DOHH2 (cell line): ENCODE measurements at regions not wholly inside any gene's neighbourhood (a gene's known extent, or its start where the extent isn't known, plus 50 kb on each side); places are given as distances from the start of the nearest gene placed in this dataset.
"Not testable (repeated sequence)": the region's sequence is repeated elsewhere in the genome, so short reads cannot be mapped to it uniquely, and the experiment has no call there.

Source experiments
- H3F3A ChIP-seq: fragments of 200-600 bp; sonication (generic), shearing (Covaris generic); 2 replicates; pipeline ENCODE4 v1.6.0; 2016; ENCODE audit warnings: antibody characterized with exemption, mild to moderate bottlenecking; ENCODE audit not compliant: control insufficient read depth, insufficient read depth
- H3K27ac ChIP-seq: fragments of 200-600 bp; sonication (generic); 2 replicates; pipeline ENCODE4 v1.5.1; 2014; ENCODE audit warnings: low read depth, mild to moderate bottlenecking, low read length, moderate library complexity
- H3K27me3 ChIP-seq: fragments of 200-600 bp; sonication (generic); 2 replicates; pipeline ENCODE4 v1.6.1; 2014; ENCODE audit warnings: mild to moderate bottlenecking, low read length, mixed read lengths; ENCODE audit not compliant: control insufficient read depth
- H3K36me3 ChIP-seq: fragments of 200-600 bp; sonication (generic); 2 replicates; pipeline ENCODE4 v1.6.1; 2014; ENCODE audit warnings: mild to moderate bottlenecking, low read length, moderate library complexity, mixed read lengths; ENCODE audit not compliant: control insufficient read depth
- H3K4me1 ChIP-seq: fragments of 200-600 bp; sonication (generic); 2 replicates; pipeline ENCODE4 v1.6.1; 2014; ENCODE audit warnings: mild to moderate bottlenecking, low read length, mixed read lengths; ENCODE audit not compliant: control insufficient read depth
- H3K4me2 ChIP-seq: fragments of 200-600 bp; sonication (generic); 2 replicates; pipeline ENCODE4 v1.6.0; 2014; ENCODE audit warnings: mild to moderate bottlenecking, low read length, moderate library complexity
- H3K4me3 ChIP-seq: fragments of 200-600 bp; sonication (generic); 2 replicates; pipeline ENCODE4 v1.5.1; 2014; ENCODE audit warnings: mild to moderate bottlenecking, low read length, mixed read lengths
- H3K79me2 ChIP-seq: fragments of 200-600 bp; sonication (generic); 2 replicates; pipeline ENCODE4 v1.6.1; 2014; ENCODE audit warnings: mild to moderate bottlenecking, low read length, mixed read lengths; ENCODE audit not compliant: control insufficient read depth
- H3K9me2 ChIP-seq: fragments of 200-600 bp; sonication (generic); replicated peaks from 2 replicates; pipeline ENCODE4 v1.6.1; 2014; ENCODE audit warnings: mild to moderate bottlenecking, low read length, mixed read lengths; ENCODE audit not compliant: control insufficient read depth
- H3K9me3 ChIP-seq: fragments of 200-600 bp; sonication (generic); 2 replicates; pipeline ENCODE4 v1.6.1; 2014; ENCODE audit warnings: antibody characterized with exemption, low read length, mixed read lengths; ENCODE audit not compliant: control insufficient read depth, insufficient read depth
- H4K20me1 ChIP-seq: fragments of 200-600 bp; sonication (generic); 2 replicates; pipeline ENCODE4 v1.6.0; 2014; ENCODE audit warnings: low read depth, mild to moderate bottlenecking, antibody characterized with exemption, low read length, moderate library complexity; ENCODE audit not compliant: control insufficient read depth, insufficient read depth
- EZH2phosphoT487 ChIP-seq: fragments of 200-600 bp; sonication (generic); IDR thresholded peaks from 2 replicates; pipeline ENCODE4 v1.6.1; 2017; ENCODE audit warnings: borderline replicate concordance, mild to moderate bottlenecking, antibody characterized with exemption, low read length, moderate library complexity, mixed read lengths
- TF ChIP-seq, protein P1 (sequence below): fragments of 200-600 bp; sonication (generic); IDR thresholded peaks from one replicate; pipeline ENCODE4 v1.5.1; 2014; ENCODE audit warnings: antibody characterized with exemption, mild to moderate bottlenecking, low read depth, low read length; ENCODE audit not compliant: poor library complexity, severe bottlenecking

DNA sequence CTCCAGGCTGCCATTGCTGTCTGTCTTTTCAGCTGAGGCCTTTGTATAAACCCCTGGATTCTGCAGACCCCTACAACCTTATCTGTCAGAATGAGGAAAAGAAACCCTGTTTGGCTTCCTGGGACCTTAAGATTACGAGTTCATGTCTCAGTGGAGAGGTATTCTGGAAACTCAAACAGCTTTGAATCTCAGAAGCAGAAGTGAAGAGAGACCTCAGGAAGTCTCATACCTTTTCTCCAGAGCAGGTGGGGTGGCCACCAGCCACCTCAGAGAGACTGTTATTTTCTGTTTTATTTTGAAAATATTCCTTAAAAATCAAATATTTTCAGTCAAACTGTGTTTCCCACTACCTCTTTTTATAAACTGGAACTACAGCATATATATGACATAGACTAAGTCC is 457.5 kb downstream of the TMEM232 start:
- H3K9me2 ChIP-seq = no peaks in the 10 kb centered on the region
- no peaks in the 10 kb centered on the region for H3K4me1 ChIP-seq
- H3K4me3 ChIP-seq = no peak overlapping the region
- no peaks in the 10 kb centered on the region for H3K79me2 ChIP-seq
- no peak overlapping the region for H3K4me2 ChIP-seq
- H3F3A ChIP-seq = no peaks in the 10 kb centered on the region
- no peak overlapping the region for H3K27ac ChIP-seq
- H3K9me3 ChIP-seq = no peaks in the 10 kb centered on the region
- no peak for TF ChIP-seq EZH2phosphoT487
- TF ChIP-seq, protein P1, sequence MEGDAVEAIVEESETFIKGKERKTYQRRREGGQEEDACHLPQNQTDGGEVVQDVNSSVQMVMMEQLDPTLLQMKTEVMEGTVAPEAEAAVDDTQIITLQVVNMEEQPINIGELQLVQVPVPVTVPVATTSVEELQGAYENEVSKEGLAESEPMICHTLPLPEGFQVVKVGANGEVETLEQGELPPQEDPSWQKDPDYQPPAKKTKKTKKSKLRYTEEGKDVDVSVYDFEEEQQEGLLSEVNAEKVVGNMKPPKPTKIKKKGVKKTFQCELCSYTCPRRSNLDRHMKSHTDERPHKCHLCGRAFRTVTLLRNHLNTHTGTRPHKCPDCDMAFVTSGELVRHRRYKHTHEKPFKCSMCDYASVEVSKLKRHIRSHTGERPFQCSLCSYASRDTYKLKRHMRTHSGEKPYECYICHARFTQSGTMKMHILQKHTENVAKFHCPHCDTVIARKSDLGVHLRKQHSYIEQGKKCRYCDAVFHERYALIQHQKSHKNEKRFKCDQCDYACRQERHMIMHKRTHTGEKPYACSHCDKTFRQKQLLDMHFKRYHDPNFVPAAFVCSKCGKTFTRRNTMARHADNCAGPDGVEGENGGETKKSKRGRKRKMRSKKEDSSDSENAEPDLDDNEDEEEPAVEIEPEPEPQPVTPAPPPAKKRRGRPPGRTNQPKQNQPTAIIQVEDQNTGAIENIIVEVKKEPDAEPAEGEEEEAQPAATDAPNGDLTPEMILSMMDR = no peak
- no peaks in the 10 kb centered on the region for H3K27me3 ChIP-seq
- no peaks in the 10 kb centered on the region for H3K36me3 ChIP-seq
- no peaks in the 10 kb centered on the region for H4K20me1 ChIP-seq

DNA sequence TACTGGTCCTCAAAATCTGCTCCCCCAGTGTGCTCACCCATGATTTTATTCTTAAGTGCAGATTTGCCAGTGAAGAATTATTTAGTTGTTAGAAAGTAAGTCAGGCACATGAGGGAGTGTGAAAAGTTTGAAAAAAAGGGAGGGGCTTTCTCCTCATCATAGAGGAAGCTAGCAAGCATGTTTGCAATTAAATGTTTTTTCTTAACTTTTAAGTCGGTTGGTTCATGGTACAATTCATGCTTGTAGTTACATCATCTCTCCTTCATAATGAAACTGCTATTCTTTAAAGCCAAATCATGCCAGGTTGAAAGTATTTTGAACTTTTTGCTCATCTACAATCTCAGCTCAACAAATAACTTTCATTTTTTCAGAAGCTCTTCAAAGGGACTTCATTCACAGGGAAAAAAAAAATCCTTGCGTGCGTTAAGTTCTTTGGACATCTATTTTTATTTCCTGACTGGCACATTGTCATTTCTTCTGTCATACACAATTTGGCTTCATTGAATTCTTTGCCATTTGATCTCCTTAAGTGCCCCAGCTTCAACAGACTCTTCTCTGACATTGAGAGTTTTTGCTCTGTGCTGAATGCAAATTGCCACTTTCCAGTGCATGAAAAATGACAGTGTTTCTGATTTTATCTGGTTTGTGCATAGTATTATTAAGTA is 456.9 kb downstream of the TMEM232 start:
- Histone ChIP-seq H3K27me3 (no peaks in the 10 kb centered on the region), H3K9me2 (no peaks in the 10 kb centered on the region), H4K20me1 (no peaks in the 10 kb centered on the region), H3K36me3 (no peaks in the 10 kb centered on the region), H3K4me1 (no peaks in the 10 kb centered on the region), H3K79me2 (no peaks in the 10 kb centered on the region), H3K27ac (no peak overlapping the region), H3K4me2 (no peak overlapping the region), H3F3A (no peaks in the 10 kb centered on the region), H3K9me3 (no peaks in the 10 kb centered on the region), H3K4me3 (no peak overlapping the region)
- TF ChIP-seq, protein P1 = no peak
- no peak for TF ChIP-seq EZH2phosphoT487

DNA sequence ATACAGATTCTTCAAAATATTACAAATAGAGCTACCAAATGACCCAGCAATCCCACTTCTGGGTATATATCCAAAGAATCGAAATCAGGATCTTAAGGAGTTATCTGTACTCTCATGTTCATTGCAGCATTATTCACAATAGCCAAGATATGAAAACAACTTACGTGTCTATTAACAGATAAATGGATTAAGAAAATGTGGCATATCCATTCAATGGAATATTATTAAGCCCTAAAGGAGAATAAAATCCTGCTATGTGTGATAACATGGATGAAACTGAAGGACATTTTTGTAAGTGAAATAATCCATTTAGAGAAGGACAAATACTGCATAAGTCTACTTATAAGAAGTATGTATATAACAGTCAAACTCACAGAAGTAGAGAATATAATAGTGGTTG is 450.6 kb downstream of the TMEM232 start:
- Histone ChIP-seq H3K9me2 (no peaks in the 10 kb centered on the region; the same call in 1 of the 2 replicates), H3F3A (no peaks in the 10 kb centered on the region), H3K4me1 (no peaks in the 10 kb centered on the region), H3K27me3 (no peaks in the 10 kb centered on the region), H4K20me1 (no peaks in the 10 kb centered on the region), H3K4me2 (no peak overlapping the region), H3K79me2 (no peaks in the 10 kb centered on the region), H3K36me3 (no peaks in the 10 kb centered on the region), H3K27ac (no peak overlapping the region), H3K4me3 (no peak overlapping the region), H3K9me3 (no peaks in the 10 kb centered on the region)
- TF ChIP-seq, protein P1 = no peak
- no peak for TF ChIP-seq EZH2phosphoT487

DNA sequence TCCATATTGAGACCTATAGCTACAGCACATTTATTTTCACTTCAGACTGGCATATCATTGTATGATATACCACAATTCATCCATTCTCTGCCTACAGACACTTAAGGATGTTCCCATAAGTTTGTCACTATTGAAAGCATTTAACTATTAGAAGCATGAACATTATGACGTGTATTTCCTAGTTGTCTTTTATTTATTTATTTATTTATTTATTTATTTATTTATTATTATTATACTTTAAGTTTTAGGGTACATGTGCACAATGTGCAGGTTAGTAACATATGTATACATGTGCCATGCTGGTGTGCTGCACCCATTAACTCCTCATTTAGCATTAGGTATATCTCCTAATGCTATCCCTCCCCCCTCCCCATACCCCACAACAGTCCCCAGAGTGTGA is 448.0 kb downstream of the TMEM232 start:
- H3K4me3 ChIP-seq, H3K4me1 ChIP-seq, H3K27ac ChIP-seq, H4K20me1 ChIP-seq, H3K4me2 ChIP-seq, H3F3A ChIP-seq, H3K9me3 ChIP-seq, H3K9me2 ChIP-seq, H3K79me2 ChIP-seq, H3K36me3 ChIP-seq, H3K27me3 ChIP-seq: not testable (repeated sequence)

DNA sequence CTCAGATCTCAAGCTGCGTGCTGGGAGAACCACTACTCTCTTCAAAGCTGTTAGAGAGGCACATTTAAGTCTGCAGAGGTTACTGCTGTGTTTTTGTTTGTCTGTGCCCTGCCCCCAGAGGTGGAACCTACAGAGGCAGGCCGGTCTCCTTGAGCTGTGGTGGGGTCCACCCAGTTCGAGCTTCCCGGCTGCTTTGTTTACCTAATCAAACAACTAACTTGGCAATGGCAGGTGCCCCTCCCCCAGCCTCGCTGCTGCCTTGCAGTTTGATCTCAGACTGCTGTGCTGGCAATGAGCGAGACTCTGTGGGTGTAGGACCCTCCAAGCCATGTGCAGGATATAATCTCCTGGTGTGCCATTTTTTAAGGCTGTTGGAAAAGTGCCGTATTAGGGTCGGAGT is 442.4 kb downstream of the TMEM232 start:
- not testable (repeated sequence) for H3K27me3 ChIP-seq, H3K79me2 ChIP-seq, H3K9me2 ChIP-seq, H3K27ac ChIP-seq, H3F3A ChIP-seq, H3K4me3 ChIP-seq, H3K4me2 ChIP-seq, H3K9me3 ChIP-seq, H3K36me3 ChIP-seq, H4K20me1 ChIP-seq, H3K4me1 ChIP-seq
